ENCODE measurements at regions not wholly inside any gene's neighbourhood (a gene's known extent, or its start where the extent isn't known, plus 50 kb on each side); places are given as distances from the start of the nearest gene placed in this dataset.

GRCh38 chr15:92817339-92817886 is 82.7 kb upstream of the CHD2 start:
- TF ChIP-seq, protein P1, sequence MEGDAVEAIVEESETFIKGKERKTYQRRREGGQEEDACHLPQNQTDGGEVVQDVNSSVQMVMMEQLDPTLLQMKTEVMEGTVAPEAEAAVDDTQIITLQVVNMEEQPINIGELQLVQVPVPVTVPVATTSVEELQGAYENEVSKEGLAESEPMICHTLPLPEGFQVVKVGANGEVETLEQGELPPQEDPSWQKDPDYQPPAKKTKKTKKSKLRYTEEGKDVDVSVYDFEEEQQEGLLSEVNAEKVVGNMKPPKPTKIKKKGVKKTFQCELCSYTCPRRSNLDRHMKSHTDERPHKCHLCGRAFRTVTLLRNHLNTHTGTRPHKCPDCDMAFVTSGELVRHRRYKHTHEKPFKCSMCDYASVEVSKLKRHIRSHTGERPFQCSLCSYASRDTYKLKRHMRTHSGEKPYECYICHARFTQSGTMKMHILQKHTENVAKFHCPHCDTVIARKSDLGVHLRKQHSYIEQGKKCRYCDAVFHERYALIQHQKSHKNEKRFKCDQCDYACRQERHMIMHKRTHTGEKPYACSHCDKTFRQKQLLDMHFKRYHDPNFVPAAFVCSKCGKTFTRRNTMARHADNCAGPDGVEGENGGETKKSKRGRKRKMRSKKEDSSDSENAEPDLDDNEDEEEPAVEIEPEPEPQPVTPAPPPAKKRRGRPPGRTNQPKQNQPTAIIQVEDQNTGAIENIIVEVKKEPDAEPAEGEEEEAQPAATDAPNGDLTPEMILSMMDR (IDR thresholded peaks at IDR 0.05; ENCODE audit: insufficient read depth, low read length) = no peak
- no peak for DNase-seq (ENCODE audit: low read depth)

GRCh38 chr15:92818651-92819277 is 81.4 kb upstream of the CHD2 start:
- H3K4me3 ChIP-seq (ENCODE audit: low read depth, low read length) = no peak overlapping the region
- TF ChIP-seq, protein P1 (IDR thresholded peaks at IDR 0.05; ENCODE audit: insufficient read depth, low read length) = no peak
- DNase-seq (ENCODE audit: low read depth) = no peak

More at GRCh38 chr15:92817339-92817886, 82.7 kb upstream of the CHD2 start:
- H3K4me3 ChIP-seq (ENCODE audit: low read depth, low read length) = no peak overlapping the region

DNA sequence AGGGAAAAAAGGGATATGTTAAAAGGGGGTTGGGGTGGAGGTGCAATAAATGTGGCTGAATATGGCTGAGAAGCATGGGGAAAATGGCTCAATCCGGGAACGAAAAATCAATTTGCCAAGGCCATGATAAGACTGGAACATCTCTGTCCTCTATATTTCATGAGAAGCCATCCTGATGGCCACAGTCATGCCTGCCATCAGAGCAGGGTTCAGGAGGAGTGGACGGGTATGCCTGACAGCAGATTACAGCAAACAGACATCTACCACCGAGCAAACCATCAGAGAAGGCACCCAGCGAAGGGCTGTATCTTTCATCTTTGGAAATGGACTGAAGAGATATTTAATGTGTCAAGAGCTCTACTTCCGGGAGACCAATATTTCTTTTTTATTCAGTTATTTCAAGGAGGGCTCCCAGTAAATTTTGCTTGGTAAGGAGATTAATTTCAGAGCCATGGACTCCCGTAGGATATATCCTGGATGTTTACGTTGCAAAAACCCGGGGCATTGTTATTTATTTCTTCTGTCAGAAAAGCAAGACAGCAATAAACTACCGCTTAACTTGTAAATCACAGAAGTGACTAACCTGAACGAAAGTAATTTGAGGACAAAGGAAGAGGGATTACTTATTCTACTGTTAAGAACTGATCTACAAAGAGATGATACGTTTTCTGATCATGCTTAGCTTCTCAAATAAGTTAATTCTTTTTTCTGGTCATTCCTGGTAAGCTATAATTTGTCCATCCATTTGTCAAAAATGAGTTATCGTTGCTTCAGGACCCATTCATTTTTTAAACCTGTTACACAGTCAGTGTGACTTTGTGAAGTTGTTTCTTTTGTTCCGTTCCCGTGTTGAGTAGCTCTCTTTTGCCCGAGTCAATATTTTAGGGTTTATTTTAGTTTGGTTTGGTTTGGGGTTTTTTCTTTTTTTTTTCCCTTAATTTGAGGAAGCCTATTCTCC is 80.6 kb upstream of the CHD2 start:
- DNase-seq (ENCODE audit: low read depth) = no peak
- peak overlapping the region; percentile 51 for H3K4me3 ChIP-seq (ENCODE audit: low read depth, low read length)
- TF ChIP-seq, protein P1 (IDR thresholded peaks at IDR 0.05; ENCODE audit: insufficient read depth, low read length) = no peak

DNA sequence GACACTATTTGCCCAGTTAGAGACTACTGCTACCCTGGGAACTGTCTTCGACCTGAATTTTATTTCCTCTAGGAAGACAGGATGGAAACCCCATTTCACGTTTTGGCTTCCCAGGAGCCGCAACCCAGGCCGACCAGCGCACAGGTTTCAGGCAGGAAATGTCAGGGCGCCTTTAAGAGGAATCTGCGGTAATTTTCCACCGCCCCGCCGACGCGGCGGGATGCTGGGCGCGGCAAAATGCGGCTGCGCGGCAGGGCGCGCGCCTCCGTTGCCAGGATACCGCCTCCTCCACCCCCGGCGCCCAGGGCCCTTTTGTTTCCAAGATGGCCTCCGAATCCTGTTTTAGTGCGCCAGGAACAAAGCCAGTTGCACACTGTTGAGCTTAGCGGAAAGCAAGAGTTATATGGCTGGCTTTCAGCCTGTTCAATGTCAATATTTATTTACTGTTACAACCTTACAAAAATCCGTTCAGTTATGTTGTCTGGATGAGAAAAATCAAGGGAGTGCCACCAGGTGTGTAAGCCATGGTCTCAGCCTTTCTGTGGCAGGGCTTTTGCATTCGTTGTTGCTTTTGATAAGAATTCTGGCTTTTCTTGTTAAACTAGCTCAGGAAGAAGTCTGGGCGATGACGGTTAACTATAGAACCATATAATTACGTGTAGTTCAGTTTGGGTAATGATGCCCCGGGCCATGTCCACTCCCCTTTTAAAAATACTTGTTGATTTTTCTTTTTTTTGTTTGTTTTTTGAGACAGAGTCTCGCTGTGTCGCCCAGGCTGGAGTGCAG is 79.7 kb upstream of the CHD2 start:
- TF ChIP-seq, protein P1 (IDR thresholded peaks at IDR 0.05; ENCODE audit: insufficient read depth, low read length) = no peak
- DNase-seq (ENCODE audit: low read depth) = peak; percentile 86
- peak overlapping the region; percentile 58 for H3K4me3 ChIP-seq (ENCODE audit: low read depth, low read length)

DNA sequence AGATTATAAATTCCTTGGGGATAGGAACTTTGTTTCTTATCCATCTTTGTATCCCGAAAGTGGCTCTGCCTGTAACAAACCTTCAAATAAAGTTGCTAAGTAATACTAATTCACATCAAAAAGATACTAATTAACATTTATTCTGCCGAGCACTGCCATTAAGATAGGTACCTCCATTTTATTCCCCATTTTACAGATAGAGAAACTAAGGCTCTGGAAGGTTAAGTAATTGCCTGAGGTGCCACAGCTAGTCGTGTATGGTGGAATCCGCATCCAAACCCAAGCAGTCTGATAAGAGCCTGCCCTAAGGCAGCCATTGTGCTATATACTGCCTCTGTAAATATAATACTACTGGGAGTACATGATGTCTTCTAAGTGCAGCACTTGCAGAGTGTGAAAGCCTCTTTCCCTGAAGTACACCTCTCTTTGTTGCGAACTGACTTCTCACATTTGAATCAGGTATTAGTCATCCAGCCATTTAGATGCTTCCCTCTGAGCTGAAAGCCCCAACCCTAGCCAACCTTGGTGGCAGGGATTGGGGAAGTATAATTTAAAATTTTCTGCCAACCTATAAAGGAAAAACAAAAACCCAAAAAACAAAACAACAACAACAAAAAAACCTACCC is 78.5 kb upstream of the CHD2 start:
- DNase-seq (ENCODE audit: low read depth) = no peak
- TF ChIP-seq, protein P1 (IDR thresholded peaks at IDR 0.05; ENCODE audit: insufficient read depth, low read length) = no peak

More for the DNA sequence above, 78.5 kb upstream of the CHD2 start:
- no peak overlapping the region for H3K4me3 ChIP-seq (ENCODE audit: low read depth, low read length)

Measured in fibroblast of the aortic adventitia (primary cell).